Body of pancreas (tissue), 4 donors: ENCODE measurements at regions not wholly inside any gene's neighbourhood (a gene's known extent, or its start where the extent isn't known, plus 50 kb on each side); places are given as distances from the start of the nearest gene placed in this dataset.

Experiments
- CTCF ChIP-seq, 7 experiments: fragments of 450-650 bp in 4 of 7; fragments of 200-600 bp in 3 of 7; sonication (generic) in 3 of 7; IDR thresholded peaks; one replicate each; pipeline ENCODE4 v1.5.1; 2016 to 2019; ENCODE audit warnings: antibody characterized with exemption in 7 of 7
- POLR2A ChIP-seq, 3 donors: fragments of 450-650 bp; IDR thresholded peaks; one replicate each; pipeline ENCODE4 v1.6.1; 2016; ENCODE audit warnings: antibody characterized with exemption in 3 of 3, mild to moderate bottlenecking in 2 of 3

- TF ChIP-seq CTCF (IDR thresholded peaks at IDR 0.05) (no peak), POLR2A (IDR thresholded peaks at IDR 0.05) (no peak)
Measured at GRCh38 chr12:126361804-126362203, 1296.6 kb downstream of the AACS start.
